22Rv1 (cell line): ENCODE measurements at regions not wholly inside any gene's neighbourhood (a gene's known extent, or its start where the extent isn't known, plus 50 kb on each side); places are given as distances from the start of the nearest gene placed in this dataset.

Experiments used
- ZFX ChIP-seq: fragments of 450-650 bp; IDR thresholded peaks from 2 replicates; pipeline ENCODE4 v1.6.1; 2017; ENCODE audit warnings: antibody characterized with exemption, borderline replicate concordance
- TF ChIP-seq, protein P1 (sequence below): fragments of 450-650 bp; IDR thresholded peaks from 2 replicates; pipeline ENCODE4 v1.5.1; 2017; ENCODE audit warnings: mild to moderate bottlenecking

DNA sequence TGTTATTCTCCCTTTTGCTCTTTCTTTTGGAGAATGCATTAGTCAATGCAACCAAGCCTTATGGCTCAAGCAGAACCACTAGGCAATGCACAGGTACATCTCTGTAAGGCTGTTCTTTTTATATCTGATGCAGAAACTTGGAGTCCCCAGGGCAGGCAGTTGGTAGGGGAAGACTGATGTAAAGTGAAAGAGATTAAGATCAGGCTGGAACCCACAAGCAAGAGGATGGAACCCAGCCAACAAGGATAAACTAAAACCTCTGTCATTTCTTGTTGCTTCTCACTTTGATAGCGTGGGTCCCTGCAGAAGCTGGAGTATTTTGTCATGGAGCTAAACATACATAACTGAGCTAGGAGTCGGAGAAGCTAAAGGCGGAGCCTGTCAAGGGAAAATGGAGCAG lies 142.9 kb downstream of the GPAM start:
- TF ChIP-seq, protein P1, sequence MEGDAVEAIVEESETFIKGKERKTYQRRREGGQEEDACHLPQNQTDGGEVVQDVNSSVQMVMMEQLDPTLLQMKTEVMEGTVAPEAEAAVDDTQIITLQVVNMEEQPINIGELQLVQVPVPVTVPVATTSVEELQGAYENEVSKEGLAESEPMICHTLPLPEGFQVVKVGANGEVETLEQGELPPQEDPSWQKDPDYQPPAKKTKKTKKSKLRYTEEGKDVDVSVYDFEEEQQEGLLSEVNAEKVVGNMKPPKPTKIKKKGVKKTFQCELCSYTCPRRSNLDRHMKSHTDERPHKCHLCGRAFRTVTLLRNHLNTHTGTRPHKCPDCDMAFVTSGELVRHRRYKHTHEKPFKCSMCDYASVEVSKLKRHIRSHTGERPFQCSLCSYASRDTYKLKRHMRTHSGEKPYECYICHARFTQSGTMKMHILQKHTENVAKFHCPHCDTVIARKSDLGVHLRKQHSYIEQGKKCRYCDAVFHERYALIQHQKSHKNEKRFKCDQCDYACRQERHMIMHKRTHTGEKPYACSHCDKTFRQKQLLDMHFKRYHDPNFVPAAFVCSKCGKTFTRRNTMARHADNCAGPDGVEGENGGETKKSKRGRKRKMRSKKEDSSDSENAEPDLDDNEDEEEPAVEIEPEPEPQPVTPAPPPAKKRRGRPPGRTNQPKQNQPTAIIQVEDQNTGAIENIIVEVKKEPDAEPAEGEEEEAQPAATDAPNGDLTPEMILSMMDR = no peak
- no peak for TF ChIP-seq ZFX
